NCI-H2227 (cell line): ENCODE measurements at regions not wholly inside any gene's neighbourhood (a gene's known extent, or its start where the extent isn't known, plus 50 kb on each side); places are given as distances from the start of the nearest gene placed in this dataset.
A peak's percentile ranks its signal among the peaks of the same experiment; 100 is the strongest.
"Not testable (repeated sequence)": the region's sequence is repeated elsewhere in the genome, so short reads cannot be mapped to it uniquely, and the experiment has no call there.

Experiments used
- DNase-seq: peaks from one replicate; lab custom pipeline; 2025; ENCODE audit not compliant: unreplicated experiment; lab: John Stamatoyannopoulos, UW

GRCh38 chr5:136563489-136563888 lies 198.1 kb upstream of the TRPC7 start:
- DNase-seq, result no peak

GRCh38 chr5:136560126-136560525 lies 194.8 kb upstream of the TRPC7 start:
- no peak for DNase-seq

GRCh38 chr5:136559651-136560050 lies 194.3 kb upstream of the TRPC7 start:
- DNase-seq, result no peak

- not testable (repeated sequence) for DNase-seq
Measured at GRCh38 chr5:136547096-136547495, 181.8 kb upstream of the TRPC7 start.

GRCh38 chr5:136546441-136546840 lies 181.1 kb upstream of the TRPC7 start:
- not testable (repeated sequence) for DNase-seq

DNA sequence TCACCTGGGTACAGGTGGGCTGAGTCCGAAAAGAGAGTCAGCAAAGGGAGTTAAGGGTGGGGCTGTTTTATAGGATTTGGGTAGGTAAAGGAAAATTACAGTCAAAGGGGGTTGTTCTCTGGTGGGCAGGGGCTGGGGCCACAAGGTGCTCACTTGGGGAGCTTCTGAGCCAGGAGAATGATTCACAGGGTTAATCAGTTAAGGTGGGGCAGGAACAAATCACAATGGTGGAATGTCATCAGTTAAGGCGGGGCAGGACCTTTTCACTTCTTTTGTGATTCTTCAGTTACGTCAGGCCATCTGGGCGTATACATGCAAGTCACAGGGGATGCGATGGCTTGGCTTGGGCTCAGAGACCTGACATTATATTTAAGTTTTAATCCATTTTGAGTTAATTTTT lies 179.7 kb upstream of the TRPC7 start:
- DNase-seq, result not testable (repeated sequence)

DNA sequence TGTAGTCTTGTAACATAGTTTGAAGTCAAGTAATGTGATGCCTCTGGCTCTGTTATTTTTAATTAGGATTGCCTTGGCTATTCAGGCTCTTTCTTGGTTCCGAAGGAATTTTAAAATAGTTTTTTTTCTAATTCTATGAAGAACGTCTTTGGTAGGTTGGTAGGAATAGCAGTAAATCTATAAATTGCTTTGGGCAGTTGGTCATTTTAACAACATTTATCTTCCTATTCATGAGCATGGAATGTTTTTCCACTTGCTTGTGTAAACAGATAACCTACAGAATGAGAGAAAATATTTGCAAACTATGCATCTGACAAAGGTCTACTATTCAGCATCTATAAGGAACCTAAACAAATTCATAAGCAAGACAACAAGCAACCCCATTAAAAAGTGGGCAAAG lies 173.2 kb upstream of the TRPC7 start:
- DNase-seq, result no peak

GRCh38 chr5:136529081-136529480 lies 163.7 kb upstream of the TRPC7 start:
- no peak for DNase-seq

- DNase-seq, result no peak
Measured at GRCh38 chr5:136528481-136529030, 163.2 kb upstream of the TRPC7 start.

GRCh38 chr5:136527311-136527710 lies 162.0 kb upstream of the TRPC7 start:
- DNase-seq, result no peak

DNA sequence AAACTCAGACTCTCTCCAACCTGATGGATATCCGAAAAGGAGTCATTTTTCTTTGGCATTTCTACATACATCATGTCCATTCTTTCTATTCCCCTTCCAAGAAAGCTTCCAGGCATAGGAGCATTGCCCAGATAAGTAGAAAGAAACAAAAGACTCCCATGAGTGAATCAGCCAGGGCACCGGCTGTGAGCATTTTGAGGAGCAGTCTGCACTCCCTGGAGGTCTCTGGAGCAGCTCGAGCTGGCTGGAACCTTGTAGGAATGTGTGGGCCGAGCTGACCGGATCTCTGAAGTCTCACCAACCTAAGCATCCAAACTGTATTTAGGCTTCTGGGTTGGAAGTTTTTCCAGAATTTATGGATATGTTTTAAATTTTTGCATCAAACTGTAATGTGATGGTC lies 161.4 kb upstream of the TRPC7 start:
- DNase-seq, result no peak

- DNase-seq, result no peak
Measured at GRCh38 chr5:136526021-136526420, 160.7 kb upstream of the TRPC7 start.

DNA sequence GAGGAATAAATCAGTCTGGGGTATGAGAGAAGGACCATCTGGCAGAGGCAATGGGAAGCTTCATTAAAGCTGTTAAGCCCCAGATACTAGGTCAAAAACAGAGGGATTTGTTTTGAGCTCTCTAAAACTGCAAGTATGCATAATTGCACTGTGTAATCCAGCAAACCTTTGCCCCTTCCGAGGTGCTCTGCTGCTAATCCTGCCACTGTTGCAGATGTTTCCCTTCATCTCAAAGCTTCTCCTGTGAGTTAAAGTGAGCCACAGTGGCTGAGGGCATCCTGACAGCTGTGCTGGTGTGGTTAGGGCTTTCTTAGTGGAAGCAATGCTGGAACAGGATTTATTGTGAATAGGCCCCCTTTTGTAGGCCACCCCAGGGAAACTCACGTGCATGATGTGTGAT lies 160.3 kb upstream of the TRPC7 start:
- peak; percentile 0 for DNase-seq

DNA sequence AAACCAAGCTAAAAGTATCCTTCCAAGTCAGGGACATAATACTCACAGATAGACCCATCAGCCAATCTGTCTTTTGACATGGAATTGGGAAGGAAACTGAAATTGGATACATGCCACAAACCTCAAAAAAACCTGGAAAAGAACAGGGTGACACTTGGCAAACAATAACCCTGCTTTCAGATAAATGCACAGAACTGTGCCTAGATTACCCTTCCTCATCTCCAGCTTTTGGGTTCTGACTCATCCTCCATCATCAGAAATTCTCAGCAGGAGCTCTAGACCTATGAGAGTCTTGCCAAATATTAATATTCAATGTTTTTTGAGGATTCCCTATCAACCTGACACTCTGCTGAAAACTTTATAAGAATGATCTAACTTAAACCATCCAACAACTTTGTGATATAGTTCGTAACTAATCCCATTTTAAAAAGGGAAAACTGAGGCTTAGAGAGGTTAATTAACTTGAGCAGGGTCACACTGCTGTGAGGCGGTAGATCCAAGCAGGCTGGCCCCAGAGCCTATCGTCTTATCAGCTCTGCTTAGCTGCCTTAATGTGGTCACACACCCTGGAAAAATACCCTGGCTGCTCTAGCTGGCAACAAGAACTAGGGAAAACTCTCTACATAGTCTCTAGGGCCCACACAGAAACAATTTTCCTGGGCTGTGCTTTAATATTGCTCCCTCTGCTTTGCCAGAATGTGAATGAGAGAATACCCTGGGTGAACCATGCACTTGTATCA lies 157.0 kb upstream of the TRPC7 start:
- no peak for DNase-seq

- DNase-seq, result peak; percentile 0
Measured at GRCh38 chr5:136521696-136522095, 156.4 kb upstream of the TRPC7 start.

DNA sequence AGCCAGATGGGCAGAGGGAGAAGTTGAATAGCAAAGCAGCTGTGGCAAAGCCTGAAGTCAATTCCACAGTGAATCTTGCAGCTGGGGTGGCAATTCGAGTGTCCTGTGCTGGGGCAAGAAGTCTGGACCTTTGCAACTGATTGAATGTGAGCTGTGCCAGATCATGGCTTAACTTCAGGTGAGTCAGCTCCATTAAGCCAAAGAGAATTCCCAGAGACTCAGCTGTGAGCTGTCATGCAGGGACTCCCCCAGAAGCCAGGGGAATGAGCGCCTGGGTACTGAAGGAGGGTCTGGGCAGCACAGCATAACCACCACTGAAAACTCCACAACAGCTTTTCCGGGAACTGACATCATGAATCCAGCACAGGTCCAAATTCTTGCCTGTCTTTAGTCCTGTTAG lies 153.5 kb upstream of the TRPC7 start:
- DNase-seq, result no peak

DNA sequence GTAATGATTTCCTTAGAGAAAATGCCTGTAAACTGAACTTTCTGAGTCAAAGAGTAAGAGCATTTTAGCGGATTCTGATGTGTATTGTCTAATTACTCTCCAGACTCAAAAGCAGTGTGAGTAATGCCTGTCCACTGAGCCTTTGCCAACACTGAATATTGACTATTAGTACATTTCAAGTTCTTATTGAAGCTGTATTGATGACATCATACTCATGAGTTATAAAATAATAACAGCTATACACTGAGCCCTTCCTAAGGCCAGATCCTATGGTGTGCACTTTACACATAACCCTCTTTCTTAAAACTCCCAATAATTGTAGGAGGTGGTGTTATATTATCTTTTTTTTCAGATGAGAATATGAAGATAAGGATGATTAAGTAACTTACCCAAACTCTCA lies 152.8 kb upstream of the TRPC7 start:
- DNase-seq, result no peak

- DNase-seq, result no peak
Measured at GRCh38 chr5:136517755-136518154, 152.4 kb upstream of the TRPC7 start.

- DNase-seq, result no peak
Measured at GRCh38 chr5:136516637-136517036, 151.3 kb upstream of the TRPC7 start.

DNA sequence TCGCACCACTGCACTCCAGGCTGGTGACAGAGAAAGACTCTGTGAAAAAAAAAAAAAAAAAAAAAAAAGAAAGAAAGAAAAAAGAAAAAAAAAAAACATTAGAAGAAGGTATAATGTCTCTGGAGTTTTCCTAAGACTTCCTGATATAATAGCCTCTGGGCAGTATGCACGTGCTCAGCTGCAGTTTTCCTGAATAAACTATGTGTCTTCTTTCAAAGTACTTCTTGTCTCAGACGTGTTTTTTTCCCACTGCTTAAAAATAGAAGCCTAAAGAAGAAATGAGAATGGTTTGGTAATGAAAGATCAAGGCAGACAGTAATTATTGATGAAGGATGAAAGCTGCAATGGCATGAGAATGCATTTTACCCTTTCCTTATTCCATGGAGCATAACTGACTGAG lies 148.1 kb upstream of the TRPC7 start:
- DNase-seq, result no peak

- DNase-seq, result no peak
Measured at GRCh38 chr5:136511046-136511445, 145.7 kb upstream of the TRPC7 start.

DNA sequence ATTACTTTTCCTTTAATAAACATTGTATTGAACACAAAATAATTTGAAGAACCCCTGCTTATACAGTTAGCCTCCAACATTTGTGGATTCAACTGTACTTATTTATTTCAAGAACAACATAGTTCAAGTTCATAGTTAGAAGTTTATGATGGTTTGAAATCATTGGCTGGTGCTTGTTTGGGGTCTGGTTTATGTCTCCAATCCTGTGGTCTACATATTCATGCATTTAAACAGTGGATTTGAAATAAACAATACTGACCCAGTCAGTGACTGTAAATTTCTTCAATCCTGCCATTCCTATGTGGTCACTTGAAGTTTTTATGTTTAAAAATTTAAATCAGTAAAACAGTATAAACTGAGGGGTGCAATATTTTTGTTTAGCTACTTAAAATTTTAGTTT lies 145.1 kb upstream of the TRPC7 start:
- no peak for DNase-seq

- DNase-seq, result no peak
Measured at GRCh38 chr5:136506131-136506530, 140.8 kb upstream of the TRPC7 start.
